ENCODE measurements at regions not wholly inside any gene's neighbourhood (a gene's known extent, or its start where the extent isn't known, plus 50 kb on each side); places are given as distances from the start of the nearest gene placed in this dataset.
"Not testable (repeated sequence)": the region's sequence is repeated elsewhere in the genome, so short reads cannot be mapped to it uniquely, and the experiment has no call there.

DNA sequence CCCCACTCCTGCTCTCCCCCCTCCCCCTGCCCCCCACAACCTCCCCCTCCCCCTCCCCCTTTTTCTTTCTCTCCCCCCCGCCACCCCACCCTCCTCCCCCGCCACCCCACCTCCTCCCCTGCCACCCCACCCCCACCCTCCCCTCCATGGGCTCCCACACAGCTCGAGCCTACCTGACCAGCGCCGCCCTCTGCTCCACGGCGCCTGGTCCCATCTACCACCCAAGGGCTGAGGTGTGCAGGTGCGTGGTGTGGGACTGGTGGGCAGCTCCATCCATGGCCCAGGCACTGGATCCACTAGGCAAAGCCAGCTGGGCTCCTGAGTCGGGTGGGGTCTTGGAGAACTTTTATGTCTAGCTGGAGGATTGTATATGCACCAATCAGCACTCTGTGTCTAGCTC lies 68.3 kb upstream of the KCNAB1 start:
- Histone ChIP-seq H3K36me3 (no peaks in the 10 kb centered on the region), H3K4me1 (ENCODE audit: insufficient read depth) (no peaks in the 10 kb centered on the region), H3K27me3 (no peaks in the 10 kb centered on the region), H3K27ac (no peak overlapping the region), H3K9me3 (no peaks in the 10 kb centered on the region), H3K4me3 (no peak overlapping the region)
- WGBS, 3 donors = 75 to 100% (median 92%) methylated on average over 4 to 7 of the region's 9 CpGs
- DNase-seq = no peak
- TF ChIP-seq CTCF (IDR thresholded peaks at IDR 0.05) = no peak
- no peak for TF ChIP-seq POLR2A (IDR thresholded peaks at IDR 0.05)
- no peak for TF ChIP-seq EP300 (IDR thresholded peaks at IDR 0.05)
- intact Hi-C loops (cut with DNase I) = no loop called here

DNA sequence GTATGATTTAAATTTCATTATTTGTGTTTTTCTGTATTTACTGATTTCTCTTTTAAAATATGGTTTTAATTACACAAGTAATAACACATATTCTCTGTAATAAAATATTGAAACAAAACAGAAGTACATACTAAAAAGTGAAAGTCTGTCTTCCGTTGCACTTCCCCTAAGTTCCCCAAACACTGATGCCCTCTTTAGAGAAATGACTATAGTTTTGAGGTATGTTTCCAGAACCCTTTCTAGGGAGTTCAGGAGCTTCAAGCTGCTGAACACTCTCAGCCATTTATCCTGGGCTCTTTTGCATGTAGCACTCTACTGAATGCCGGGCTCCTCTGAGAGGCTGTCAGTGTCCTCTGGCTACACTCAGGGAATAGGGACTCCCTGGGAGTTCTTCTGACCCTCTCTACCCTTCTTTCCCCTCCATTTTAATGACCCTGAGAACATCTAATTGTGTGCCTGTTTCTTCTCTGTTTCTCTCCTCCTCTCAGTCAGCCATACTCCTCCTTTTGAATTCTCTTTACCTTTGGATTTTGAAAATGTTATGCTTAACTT lies 60.4 kb upstream of the KCNAB1 start:
- Histone ChIP-seq H3K4me1 (ENCODE audit: insufficient read depth) (no peaks in the 10 kb centered on the region), H3K9me3 (no peaks in the 10 kb centered on the region), H3K27ac (no peak overlapping the region), H3K36me3 (no peaks in the 10 kb centered on the region), H3K27me3 (no peaks in the 10 kb centered on the region), H3K4me3 (no peak overlapping the region)
- 24 to 34% (median 34%) methylated on average over 2 of the region's 2 CpGs for WGBS, 3 donors
- DNase-seq = no peak
- intact Hi-C loops (cut with DNase I) = no loop called here
- TF ChIP-seq CTCF (IDR thresholded peaks at IDR 0.05) (no peak), EP300 (IDR thresholded peaks at IDR 0.05) (no peak), POLR2A (IDR thresholded peaks at IDR 0.05) (no peak)

DNA sequence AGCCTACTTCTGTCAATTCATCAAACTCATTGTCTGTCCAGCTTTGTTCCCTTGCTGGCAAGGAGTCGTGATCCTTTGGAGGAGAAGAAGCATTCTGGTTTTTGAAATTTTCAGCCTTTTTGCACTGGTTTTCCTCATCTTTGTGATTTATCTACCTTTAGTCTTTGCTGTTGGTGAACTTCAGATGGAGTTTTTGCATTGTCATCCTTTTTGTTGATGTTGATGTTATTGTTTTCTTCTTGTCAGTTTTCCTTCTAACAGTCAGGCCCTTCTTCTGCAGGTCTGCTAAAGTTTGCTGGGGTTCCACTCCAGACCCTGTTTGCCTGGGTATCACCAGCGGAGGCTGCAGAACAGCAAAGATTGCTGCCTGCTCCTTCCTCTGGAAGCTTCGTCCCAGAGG lies 52.2 kb upstream of the KCNAB1 start:
- not testable (repeated sequence) for H3K36me3 ChIP-seq
- intact Hi-C loops (cut with DNase I) = loop anchor here in 1 of 4 donors (2.0 kb wide), 1 partner anchor 39 kb away; no protein-coding TSS in a partner anchor
- 95 to 97% (median 96%) methylated on average over 3 of the region's 3 CpGs for WGBS, 3 donors

GRCh38 chr3:156070028-156070427 lies 50.4 kb upstream of the KCNAB1 start:
- no peak for DNase-seq
- no peaks in the 10 kb centered on the region for H3K27me3 ChIP-seq
- no peaks in the 10 kb centered on the region for H3K36me3 ChIP-seq
- no peak overlapping the region for H3K4me3 ChIP-seq
- TF ChIP-seq EP300 (IDR thresholded peaks at IDR 0.05) (no peak), CTCF (IDR thresholded peaks at IDR 0.05) (no peak), POLR2A (IDR thresholded peaks at IDR 0.05) (no peak)
- WGBS, 3 donors = 93 to 97% (median 96%) methylated on average over 2 of the region's 2 CpGs
- intact Hi-C loops (cut with DNase I) = no loop called here
- H3K27ac ChIP-seq = no peak overlapping the region
- no peaks in the 10 kb centered on the region for H3K9me3 ChIP-seq
- no peaks in the 10 kb centered on the region for H3K4me1 ChIP-seq (ENCODE audit: insufficient read depth)

More for the DNA sequence above, 52.2 kb upstream of the KCNAB1 start:
- H3K27me3 ChIP-seq; H3K9me3 ChIP-seq; DNase-seq; H3K4me1 ChIP-seq (ENCODE audit: insufficient read depth); H3K4me3 ChIP-seq; H3K27ac ChIP-seq: not testable (repeated sequence)
